Progenitor cell of endocrine pancreas (in vitro differentiated cells): ENCODE measurements at regions not wholly inside any gene's neighbourhood (a gene's known extent, or its start where the extent isn't known, plus 50 kb on each side); places are given as distances from the start of the nearest gene placed in this dataset.

ENCODE experiments used
- DNase-seq: peaks from one replicate; pipeline ENCODE4 v3.0.0; 2021; ENCODE audit warnings: low spot score; ENCODE audit not compliant: unreplicated experiment
- H3K27ac Mint-ChIP-seq: 2 replicates; pipeline ENCODE4 v1.8.0; 2021; ENCODE audit warnings: mild to moderate bottlenecking, moderate library complexity, mixed read lengths
- H3K27me3 Mint-ChIP-seq: 2 replicates; pipeline ENCODE4 v1.8.0; 2021; ENCODE audit warnings: mixed read lengths
- H3K36me3 Mint-ChIP-seq: 2 replicates; pipeline ENCODE4 v1.8.0; 2022; ENCODE audit warnings: mixed read lengths; ENCODE audit not compliant: insufficient read depth
- H3K4me1 Mint-ChIP-seq: 2 replicates; pipeline ENCODE4 v1.8.0; 2021; ENCODE audit warnings: low read depth, mixed read lengths
- H3K4me3 Mint-ChIP-seq: 2 replicates; pipeline ENCODE4 v1.8.0; 2021; ENCODE audit warnings: low read depth, mild to moderate bottlenecking, moderate library complexity, mixed read lengths
- H3K9me3 Mint-ChIP-seq: 2 replicates; pipeline ENCODE4 v1.8.0; 2021; ENCODE audit warnings: low read depth, mixed read lengths
- CTCF ChIP-seq: fragments of 200-600 bp; sonication (generic); IDR thresholded peaks from one replicate; pipeline ENCODE4 v1.5.0; 2021; ENCODE audit warnings: antibody characterized with exemption, mild to moderate bottlenecking; ENCODE audit not compliant: unreplicated experiment

- Mint-ChIP-seq H3K36me3 (peaks cover 1% of the 10 kb centered on the region), H3K9me3 (peaks cover 4% of the 10 kb centered on the region), H3K27me3 (no peaks in the 10 kb centered on the region), H3K27ac (no peak overlapping the region), H3K4me3 (no peak overlapping the region), H3K4me1 (no peaks in the 10 kb centered on the region)
- no peak for TF ChIP-seq CTCF
- no peak for DNase-seq
These were observed 511.5 kb downstream of the TNS1 start for GRCh38 chr2:217491271-217491670.

GRCh38 chr2:217489145-217489960, 513.4 kb downstream of the TNS1 start:
- H3K27ac Mint-ChIP-seq = no peak overlapping the region
- no peak for DNase-seq

GRCh38 chr2:217484046-217484445, 518.7 kb downstream of the TNS1 start:
- Mint-ChIP-seq H3K9me3 (no peaks in the 10 kb centered on the region), H3K27me3 (no peaks in the 10 kb centered on the region), H3K4me3 (no peak overlapping the region), H3K27ac (no peak overlapping the region), H3K4me1 (peaks cover 6% of the 10 kb centered on the region), H3K36me3 (no peaks in the 10 kb centered on the region)
- no peak for DNase-seq
- no peak for TF ChIP-seq CTCF

More at GRCh38 chr2:217489145-217489960, 513.4 kb downstream of the TNS1 start:
- no peaks in the 10 kb centered on the region for H3K4me1 Mint-ChIP-seq
- peaks cover 4% of the 10 kb centered on the region for H3K9me3 Mint-ChIP-seq
- H3K36me3 Mint-ChIP-seq = peaks cover 1% of the 10 kb centered on the region
- H3K27me3 Mint-ChIP-seq = no peaks in the 10 kb centered on the region
- TF ChIP-seq CTCF = no peak
- H3K4me3 Mint-ChIP-seq = no peak overlapping the region

GRCh38 chr2:217482056-217482710, 520.6 kb downstream of the TNS1 start:
- H3K27me3 Mint-ChIP-seq = no peaks in the 10 kb centered on the region
- no peaks in the 10 kb centered on the region for H3K9me3 Mint-ChIP-seq
- H3K4me1 Mint-ChIP-seq = peaks cover 8% of the 10 kb centered on the region
- DNase-seq = no peak
- TF ChIP-seq CTCF = no peak
- no peak overlapping the region for H3K4me3 Mint-ChIP-seq
- no peaks in the 10 kb centered on the region for H3K36me3 Mint-ChIP-seq
- H3K27ac Mint-ChIP-seq = no peak overlapping the region

GRCh38 chr2:217481577-217481976, 521.2 kb downstream of the TNS1 start:
- H3K4me1 Mint-ChIP-seq = peaks cover 8% of the 10 kb centered on the region
- TF ChIP-seq CTCF = no peak

More at GRCh38 chr2:217481577-217481976, 521.2 kb downstream of the TNS1 start:
- Mint-ChIP-seq H3K27me3 (no peaks in the 10 kb centered on the region), H3K36me3 (no peaks in the 10 kb centered on the region), H3K27ac (no peak overlapping the region), H3K9me3 (no peaks in the 10 kb centered on the region), H3K4me3 (no peak overlapping the region)
- DNase-seq = no peak
